Germinal center (tissue), 1 donor: ENCODE measurements at regions not wholly inside any gene's neighbourhood (a gene's known extent, or its start where the extent isn't known, plus 50 kb on each side); places are given as distances from the start of the nearest gene placed in this dataset.

Experiments used
- DNase-seq: peaks from one replicate; pipeline ENCODE4 v3.0.0; 2012; ENCODE audit warnings: mixed read lengths, low spot score

GRCh38 chr1:224486801-224487583 lies 52.4 kb upstream of the WDR26 start:
- DNase-seq, result no peak

DNA sequence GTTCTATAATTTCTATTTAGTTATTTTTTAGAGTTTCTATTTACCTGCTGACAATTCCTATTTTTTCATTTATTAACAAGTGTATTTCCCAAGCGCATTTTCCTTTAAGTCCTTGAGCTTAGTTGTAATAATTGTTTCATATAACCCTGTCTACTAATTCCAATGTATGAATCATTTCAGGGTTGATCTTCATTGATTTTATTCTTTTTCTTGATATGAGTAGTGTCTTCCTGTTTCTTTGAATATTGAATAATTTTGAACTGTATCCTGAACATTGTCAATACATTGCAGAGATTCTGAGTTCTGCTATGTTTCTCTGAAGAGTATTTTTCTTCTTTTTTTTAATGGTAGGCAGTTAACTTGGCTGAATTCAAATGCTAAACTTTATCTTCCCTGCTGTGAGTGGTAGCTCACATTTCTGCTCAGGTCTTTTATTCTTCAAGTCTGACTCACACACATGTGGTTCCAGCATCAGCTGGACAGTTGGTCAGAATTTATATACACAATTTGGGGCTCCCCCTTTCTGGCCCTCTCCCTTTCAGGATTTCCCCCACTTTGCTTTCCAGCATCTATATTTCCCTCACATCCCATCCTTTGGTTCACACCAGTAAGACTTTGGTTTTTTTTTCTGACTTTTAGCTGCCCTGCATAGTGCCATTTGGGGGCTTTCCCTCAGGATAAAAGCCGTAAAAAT lies 54.4 kb upstream of the WDR26 start:
- no peak for DNase-seq

DNA sequence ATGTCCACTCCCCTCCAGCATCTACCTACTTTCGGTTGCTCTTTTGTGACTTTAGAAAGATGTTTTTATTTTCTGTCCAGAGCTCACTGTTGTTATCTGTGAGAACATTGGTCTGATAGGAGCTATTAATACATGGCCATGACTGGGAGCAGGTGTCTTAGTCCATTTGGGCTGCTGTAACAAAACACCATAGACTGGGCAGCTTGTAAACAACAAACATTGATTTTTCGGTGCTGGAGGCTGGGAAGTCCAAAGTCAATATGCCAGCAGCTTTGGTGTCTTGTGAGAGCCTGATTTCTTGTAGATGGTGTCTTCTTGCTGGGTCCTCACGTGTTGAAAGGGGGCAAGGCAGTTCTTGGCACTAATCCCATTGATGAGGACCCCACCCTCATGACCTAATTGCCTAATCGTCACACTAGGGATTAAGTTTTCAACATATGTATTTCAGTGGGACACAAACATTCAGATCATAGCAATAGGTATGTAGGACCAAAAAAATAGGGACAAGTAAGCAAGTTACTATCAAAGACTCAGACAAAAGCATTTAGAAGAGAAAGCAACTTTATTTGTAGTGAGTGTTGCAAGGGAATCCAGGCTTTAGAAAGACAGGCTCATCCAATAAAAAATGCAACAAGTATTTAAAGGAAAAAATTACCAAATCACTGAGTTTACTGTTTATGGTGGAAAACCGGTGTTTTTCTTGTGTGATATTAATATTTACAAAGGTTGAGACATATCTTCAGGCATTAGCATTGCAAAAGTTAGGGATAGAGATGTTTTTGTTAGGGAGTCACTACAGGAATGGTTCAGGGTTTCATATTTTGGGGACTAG lies 55.2 kb upstream of the WDR26 start:
- no peak for DNase-seq

GRCh38 chr1:224490549-224491537 lies 56.2 kb upstream of the WDR26 start:
- no peak for DNase-seq

- no peak for DNase-seq
Observed at GRCh38 chr1:224492015-224492414, 57.4 kb upstream of the WDR26 start.

DNA sequence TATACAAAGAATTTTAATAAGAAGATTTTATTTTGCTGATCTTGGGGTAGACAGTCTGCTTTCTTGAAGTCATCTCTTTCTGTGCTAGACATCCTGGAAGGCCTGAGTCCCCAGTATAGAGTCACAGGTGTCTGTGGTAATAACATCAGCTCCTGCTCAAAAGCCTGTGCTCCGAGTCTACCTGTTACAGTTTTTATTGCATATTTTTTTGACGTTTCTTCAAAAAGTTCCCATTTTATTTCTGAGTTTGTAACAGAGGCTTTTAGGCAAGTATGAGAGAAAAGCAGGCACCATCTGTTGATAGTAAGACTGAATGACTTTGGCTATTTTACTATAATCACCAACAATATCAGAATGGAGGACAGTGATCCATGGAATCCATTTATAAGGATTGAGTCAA lies 58.0 kb upstream of the WDR26 start:
- no peak for DNase-seq

DNA sequence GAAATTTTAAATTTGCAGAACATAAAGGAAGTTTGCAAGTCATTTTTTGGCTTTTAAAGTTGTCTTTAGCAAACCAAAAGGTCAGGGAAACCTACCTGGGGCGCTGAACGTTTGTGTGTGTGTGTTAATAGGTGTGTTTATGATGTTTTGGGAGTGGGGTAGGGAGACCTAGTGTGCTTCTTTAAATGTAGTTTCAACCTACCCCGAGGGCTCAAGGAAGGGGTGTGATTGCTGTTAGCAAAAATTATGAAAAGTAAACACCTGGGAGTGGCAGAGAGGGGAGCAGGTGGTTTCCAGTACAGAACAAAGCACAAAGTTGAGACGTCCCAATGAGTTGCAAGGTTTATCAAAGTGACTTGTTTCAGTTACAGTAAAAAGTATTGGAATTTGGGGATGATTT lies 58.7 kb upstream of the WDR26 start:
- DNase-seq, result no peak

GRCh38 chr1:224494343-224494742 lies 59.7 kb upstream of the WDR26 start:
- no peak for DNase-seq

- DNase-seq, result no peak
Observed at GRCh38 chr1:224495866-224496265, 61.3 kb upstream of the WDR26 start.

GRCh38 chr1:224496826-224497225 lies 62.2 kb upstream of the WDR26 start:
- no peak for DNase-seq

GRCh38 chr1:224497714-224498573 lies 63.3 kb upstream of the WDR26 start:
- peak; percentile 19 for DNase-seq

GRCh38 chr1:224498574-224499170 lies 64.1 kb upstream of the WDR26 start:
- DNase-seq, result no peak

GRCh38 chr1:224499204-224499603 lies 64.6 kb upstream of the WDR26 start:
- DNase-seq, result no peak

DNA sequence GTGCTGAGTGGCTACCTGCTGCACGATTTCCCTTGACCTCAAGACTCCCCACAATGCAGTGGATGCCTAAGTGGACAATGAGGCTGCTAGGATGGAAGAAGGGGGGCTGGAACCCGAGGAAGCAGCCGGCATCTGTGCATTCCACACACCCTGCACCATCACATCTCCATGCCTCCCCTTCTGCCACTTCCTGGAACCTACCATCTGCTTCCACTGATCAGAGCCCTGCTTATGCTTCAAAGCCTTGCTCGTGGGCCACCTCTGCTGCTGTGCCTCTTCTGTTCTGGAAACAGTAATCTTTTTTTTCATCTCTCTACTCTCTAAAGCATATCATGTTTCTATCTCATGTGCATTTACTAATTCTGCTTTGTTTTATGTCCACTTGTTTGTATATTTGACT lies 66.2 kb upstream of the WDR26 start:
- no peak for DNase-seq

- no peak for DNase-seq
Observed at GRCh38 chr1:224501836-224502235, 67.2 kb upstream of the WDR26 start.

- no peak for DNase-seq
Observed at GRCh38 chr1:224502459-224503160, 68.0 kb upstream of the WDR26 start.

- peak; percentile 54 for DNase-seq
Observed at GRCh38 chr1:224503161-224504118, 68.8 kb upstream of the WDR26 start.

- no peak for DNase-seq
Observed at GRCh38 chr1:224504297-224505041, 69.9 kb upstream of the WDR26 start.
